H1 (cell line): ENCODE measurements at regions not wholly inside any gene's neighbourhood (a gene's known extent, or its start where the extent isn't known, plus 50 kb on each side); places are given as distances from the start of the nearest gene placed in this dataset.

ENCODE experiments used
- ATF2 ChIP-seq: IDR thresholded peaks from 2 replicates; pipeline ENCODE4 v1.6.1; 2012; ENCODE audit warnings: low read length, inconsistent platforms
- EZH2 ChIP-seq: fragments of 200-600 bp; sonication (generic); IDR thresholded peaks from 2 replicates; pipeline ENCODE4 v1.7.1; 2012; ENCODE audit warnings: low read depth, mild to moderate bottlenecking, moderate library complexity, low read length, inconsistent platforms; ENCODE audit not compliant: severe bottlenecking
- KDM5A ChIP-seq: fragments of 200-600 bp; IDR thresholded peaks from 2 replicates; pipeline ENCODE4 v1.7.1; 2012; ENCODE audit warnings: mild to moderate bottlenecking, low read length, inconsistent platforms, mixed read lengths
- NRF1 ChIP-seq: IDR thresholded peaks from 2 replicates; pipeline ENCODE4 v1.6.1; 2011; ENCODE audit warnings: mild to moderate bottlenecking, low read depth, low read length, improper control_type of control experiment
- POLR2AphosphoS5 ChIP-seq: IDR thresholded peaks from 2 replicates; pipeline ENCODE4 v1.6.1; 2011; ENCODE audit warnings: low read depth, low read length
- POU5F1 ChIP-seq: IDR thresholded peaks from 2 replicates; pipeline ENCODE4 v1.6.1; 2011; ENCODE audit warnings: low read depth, mild to moderate bottlenecking, low read length, moderate library complexity
- SIN3A ChIP-seq, 2 experiments: IDR thresholded peaks in 1 of 2; conservative IDR thresholded peaks in 1 of 2; 2 replicates each; pipeline ENCODE4 v1.6.1; 2011 to 2012; ENCODE audit warnings: low read length in 2 of 2, improper control_type of control experiment in 1 of 2, low read depth in 1 of 2, mild to moderate bottlenecking in 1 of 2
- TBP ChIP-seq: IDR thresholded peaks from 2 replicates; pipeline ENCODE4 v1.6.1; 2011; ENCODE audit warnings: low read depth, low read length, improper control_type of control experiment

GRCh38 chr18:5668087-5668715 lies 124.4 kb upstream of the EPB41L3 start (continued):
- TF ChIP-seq NRF1 (no peak), SIN3A (conservative IDR thresholded peaks at IDR 0.05 in 1 of 2, IDR thresholded peaks at IDR 0.05 in 1 of 2; ENCODE audit: low read depth in 1 of 2, low read length in 2 of 2) (no peak), KDM5A (no peak), EZH2 (no peak), ATF2 (no peak), POU5F1 (no peak), TBP (no peak), POLR2AphosphoS5 (no peak)
